Panc1 (cell line): ENCODE measurements at regions not wholly inside any gene's neighbourhood (a gene's known extent, or its start where the extent isn't known, plus 50 kb on each side); places are given as distances from the start of the nearest gene placed in this dataset.

ENCODE experiments used
- ATAC-seq: fragments of 200-7000 bp; cut with Tn5 transposase; 2 replicates; pipeline ENCODE4 v1.9.1; 2020; ENCODE audit warnings: mild to moderate bottlenecking, moderate library complexity
- BruUV-seq: library from RNA; stranded (reverse); fragments of 400-500 nt; replicated peaks from 2 replicates; lab custom pipeline; 2021; lab: Mats Ljungman, UMichigan
- CTCF ChIA-PET: fragments of 300-600 bp; sonication (Branson Sonifier 250); formaldehyde crosslinking; loops from one replicate; lab custom pipeline; 2022; ENCODE audit warnings: antibody characterized with exemption; lab: Charles Lee
- POLR2A ChIA-PET: fragments of 300-600 bp; sonication (Branson Sonifier 250); formaldehyde crosslinking; loops from one replicate; lab custom pipeline; 2022; ENCODE audit warnings: antibody characterized with exemption; lab: Charles Lee
- DNase-seq: peaks from one replicate; pipeline ENCODE4 v3.0.0-alpha.2; 2010; ENCODE audit warnings: low read depth, low spot score
- H3K27ac ChIP-seq: 2 replicates; pipeline ENCODE4 v1.5.1; 2011; ENCODE audit warnings: mild to moderate bottlenecking, low read length, inconsistent platforms
- H3K27me3 ChIP-seq: fragments of 200-500 bp; sonication (Bioruptor generic); 2 replicates; pipeline ENCODE4 v1.6.0; 2014; ENCODE audit warnings: low read length, inconsistent platforms; ENCODE audit not compliant: control insufficient read depth, insufficient read depth
- H3K36me3 ChIP-seq: fragments of 200-500 bp; sonication (Bioruptor generic); 2 replicates; pipeline ENCODE4 v1.5.1; 2014; ENCODE audit warnings: inconsistent platforms, mild to moderate bottlenecking, low read length, moderate library complexity; ENCODE audit not compliant: control insufficient read depth, insufficient read depth
- H3K4me1 ChIP-seq: 2 replicates; pipeline ENCODE4 v1.5.1; 2011; ENCODE audit warnings: inconsistent platforms, mild to moderate bottlenecking, low read length, moderate library complexity; ENCODE audit not compliant: control insufficient read depth, insufficient read depth
- H3K4me3 ChIP-seq, 2 experiments: 2 replicates each; pipeline ENCODE4 v1.5.1; 2011 to 2012; ENCODE audit warnings: low read depth in 2 of 2, low read length in 2 of 2, mild to moderate bottlenecking in 2 of 2, inconsistent platforms in 1 of 2, moderate library complexity in 1 of 2
- H3K9me3 ChIP-seq: fragments of 200-500 bp; sonication (Bioruptor generic); 2 replicates; pipeline ENCODE4 v1.5.1; 2014; ENCODE audit warnings: low read depth, mild to moderate bottlenecking, inconsistent platforms, low read length, moderate library complexity; ENCODE audit not compliant: control insufficient read depth, insufficient read depth
- POLR2AphosphoS5 ChIP-seq: IDR thresholded peaks from 2 replicates; pipeline ENCODE4 v1.6.1; 2012; ENCODE audit warnings: mild to moderate bottlenecking, low read depth, low read length, moderate library complexity
- REST ChIP-seq, 2 experiments: IDR thresholded peaks; 2 replicates each; pipeline ENCODE4 v1.6.1; 2011 to 2012; ENCODE audit warnings: low read depth in 2 of 2, control low read depth in 1 of 2, low read length in 1 of 2, mild to moderate bottlenecking in 1 of 2, moderate library complexity in 1 of 2; ENCODE audit not compliant: insufficient read depth in 1 of 2
- SIN3A ChIP-seq: IDR thresholded peaks from 2 replicates; pipeline ENCODE4 v1.6.1; 2012; ENCODE audit warnings: low read depth, mild to moderate bottlenecking, low read length, moderate library complexity, borderline replicate concordance; ENCODE audit not compliant: insufficient read depth
- TCF7L2 ChIP-seq: IDR thresholded peaks from 2 replicates; pipeline ENCODE4 v1.6.1; 2011; ENCODE audit warnings: mild to moderate bottlenecking, low read depth, low read length, inconsistent platforms
- in situ Hi-C: cut with HindIII; loops from 2 replicates; pipeline ENCODE4 v1.10.0; 2016; ENCODE audit warnings: low sequenced_read_pairs, low pct_unique_long_range_greater_than_20kb
- intact Hi-C: fragments of 100-400 bp; cut with micrococcal nuclease; formaldehyde crosslinking; loops from one replicate; pipeline ENCODE4 v1.10.0; 2022; ENCODE audit not compliant: unreplicated experiment
- TF ChIP-seq, protein P1 (sequence below): fragments of 450-650 bp; IDR thresholded peaks from 2 replicates; pipeline ENCODE4 v1.5.1; 2017; ENCODE audit warnings: mild to moderate bottlenecking

- Histone ChIP-seq H3K4me3 (no peak overlapping the region), H3K27ac (no peak overlapping the region), H3K36me3 (no peaks in the 10 kb centered on the region), H3K9me3 (no peaks in the 10 kb centered on the region), H3K27me3 (no peaks in the 10 kb centered on the region), H3K4me1 (no peaks in the 10 kb centered on the region)
- TF ChIP-seq POLR2AphosphoS5 (no peak), SIN3A (no peak), TCF7L2 (no peak), REST (IDR thresholded peaks at IDR 0.05; ENCODE audit: insufficient read depth in 1 of 2, low read depth in 2 of 2, low read length in 1 of 2) (no peak)
- TF ChIP-seq, protein P1, sequence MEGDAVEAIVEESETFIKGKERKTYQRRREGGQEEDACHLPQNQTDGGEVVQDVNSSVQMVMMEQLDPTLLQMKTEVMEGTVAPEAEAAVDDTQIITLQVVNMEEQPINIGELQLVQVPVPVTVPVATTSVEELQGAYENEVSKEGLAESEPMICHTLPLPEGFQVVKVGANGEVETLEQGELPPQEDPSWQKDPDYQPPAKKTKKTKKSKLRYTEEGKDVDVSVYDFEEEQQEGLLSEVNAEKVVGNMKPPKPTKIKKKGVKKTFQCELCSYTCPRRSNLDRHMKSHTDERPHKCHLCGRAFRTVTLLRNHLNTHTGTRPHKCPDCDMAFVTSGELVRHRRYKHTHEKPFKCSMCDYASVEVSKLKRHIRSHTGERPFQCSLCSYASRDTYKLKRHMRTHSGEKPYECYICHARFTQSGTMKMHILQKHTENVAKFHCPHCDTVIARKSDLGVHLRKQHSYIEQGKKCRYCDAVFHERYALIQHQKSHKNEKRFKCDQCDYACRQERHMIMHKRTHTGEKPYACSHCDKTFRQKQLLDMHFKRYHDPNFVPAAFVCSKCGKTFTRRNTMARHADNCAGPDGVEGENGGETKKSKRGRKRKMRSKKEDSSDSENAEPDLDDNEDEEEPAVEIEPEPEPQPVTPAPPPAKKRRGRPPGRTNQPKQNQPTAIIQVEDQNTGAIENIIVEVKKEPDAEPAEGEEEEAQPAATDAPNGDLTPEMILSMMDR: no peak
- no TSS peak for BruUV-seq
- ATAC-seq: no peak
- intact Hi-C loops (no loop called here), in situ Hi-C loops (no loop called here)
- CTCF ChIA-PET: no interaction called here
- POLR2A ChIA-PET: no interaction called here
- no peak for DNase-seq
Observed at GRCh38 chr7:41629711-41630111, 73.2 kb downstream of the INHBA start.

DNA sequence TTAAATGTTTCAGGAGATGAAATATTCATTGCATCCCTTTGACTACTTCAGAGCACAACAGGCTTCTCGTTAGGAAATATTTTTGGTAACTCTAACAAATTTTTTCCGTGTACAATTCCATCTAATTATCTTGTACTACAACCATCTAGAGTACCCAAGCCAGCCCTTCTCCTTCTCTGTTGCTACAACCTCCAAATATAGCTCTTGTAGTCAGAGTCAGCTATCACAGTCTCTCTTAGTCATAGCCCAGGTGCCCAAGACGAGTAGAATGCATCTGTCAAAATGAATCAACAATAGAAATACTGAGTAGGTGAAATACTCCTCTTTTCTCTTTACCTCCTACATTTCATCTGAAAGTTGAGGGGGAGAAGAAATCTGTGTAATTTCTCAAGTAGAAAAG lies 74.0 kb downstream of the INHBA start:
- ChIA-PET CTCF (no interaction called here), POLR2A (no interaction called here)
- DNase-seq: no peak
- Histone ChIP-seq H3K27ac (no peak overlapping the region), H3K27me3 (no peaks in the 10 kb centered on the region), H3K9me3 (no peaks in the 10 kb centered on the region), H3K4me3 (no peak overlapping the region), H3K36me3 (no peaks in the 10 kb centered on the region), H3K4me1 (no peaks in the 10 kb centered on the region)
- TF ChIP-seq SIN3A: no peak
- no peak for TF ChIP-seq TCF7L2
- TF ChIP-seq POLR2AphosphoS5: no peak
- no peak for TF ChIP-seq REST (IDR thresholded peaks at IDR 0.05; ENCODE audit: insufficient read depth in 1 of 2, low read depth in 2 of 2, low read length in 1 of 2)
- TF ChIP-seq, protein P1: no peak
- BruUV-seq: no TSS peak
- ATAC-seq: no peak
- in situ Hi-C loops: no loop called here
- intact Hi-C loops: no loop called here
